SK-MEL-5 (cell line): ENCODE measurements at regions not wholly inside any gene's neighbourhood (a gene's known extent, or its start where the extent isn't known, plus 50 kb on each side); places are given as distances from the start of the nearest gene placed in this dataset.

Experiments used
- DNase-seq: peaks from one replicate; pipeline ENCODE4 v3.0.0-alpha.2; 2016; ENCODE audit warnings: low read depth, low spot score
- in situ Hi-C: cut with HindIII; loops from 2 replicates; pipeline ENCODE4 v1.10.0; 2016; ENCODE audit warnings: low sequenced_read_pairs, high pct_unique_total_duplicates, low pct_unique_long_range_greater_than_20kb
- small RNA-seq, 2 experiments: library from RNA; depleted of rRNA; stranded (forward); fragments of <200 nt; gene quantifications; one replicate each; pipeline ENCODE3, GENCODE V24; 2014

DNA sequence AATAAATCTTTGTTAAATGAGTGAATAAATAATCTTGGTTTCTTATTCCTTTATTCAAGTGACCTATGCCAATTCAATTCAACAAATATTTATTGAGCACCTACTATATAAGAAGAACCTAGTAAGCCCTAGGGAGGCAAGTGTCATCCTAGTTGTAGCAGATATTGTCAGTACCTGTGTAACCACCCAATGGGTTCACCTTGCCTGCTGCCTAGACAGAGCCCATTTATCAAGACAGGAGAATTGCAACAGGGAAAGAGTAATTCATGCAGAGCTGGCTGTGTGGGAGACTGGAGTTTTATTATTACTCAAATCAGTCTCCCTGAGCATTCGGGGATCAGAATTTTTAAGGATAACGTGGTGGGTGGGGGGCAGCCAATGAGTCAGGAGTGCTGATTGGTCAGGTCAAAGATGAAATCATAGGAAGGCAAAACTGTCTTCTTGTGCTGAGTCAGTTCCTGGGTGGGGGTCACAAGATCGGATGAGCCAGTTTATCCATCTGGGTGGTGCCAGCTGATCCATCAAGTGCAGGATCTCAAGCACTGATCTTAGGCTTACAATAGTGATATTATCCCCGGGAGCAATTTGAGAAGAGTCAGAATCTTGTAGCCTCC lies 53.8 kb upstream of the KCNA3 start:
- no peak for DNase-seq
- in situ Hi-C loops = no loop called here

DNA sequence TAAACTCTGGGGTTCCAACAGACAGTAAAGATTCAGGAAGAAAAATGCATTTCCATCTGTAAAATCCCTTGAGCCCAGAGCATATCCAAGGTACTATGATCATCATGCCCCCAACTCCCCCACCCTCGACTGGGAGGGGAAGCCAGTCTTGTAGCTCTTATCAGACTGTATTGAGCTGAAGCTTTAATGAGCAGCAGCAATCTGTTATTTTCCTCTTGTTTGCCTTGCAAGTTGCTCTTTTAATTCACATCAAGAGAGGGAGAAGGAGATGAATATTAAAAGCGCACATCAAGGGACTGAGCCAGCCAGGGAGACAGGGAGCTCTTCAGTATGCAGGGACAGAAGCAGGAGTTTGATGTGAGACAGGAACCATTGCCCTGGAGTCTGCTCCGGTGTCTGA lies 52.5 kb upstream of the KCNA3 start:
- in situ Hi-C loops = no loop called here

DNA sequence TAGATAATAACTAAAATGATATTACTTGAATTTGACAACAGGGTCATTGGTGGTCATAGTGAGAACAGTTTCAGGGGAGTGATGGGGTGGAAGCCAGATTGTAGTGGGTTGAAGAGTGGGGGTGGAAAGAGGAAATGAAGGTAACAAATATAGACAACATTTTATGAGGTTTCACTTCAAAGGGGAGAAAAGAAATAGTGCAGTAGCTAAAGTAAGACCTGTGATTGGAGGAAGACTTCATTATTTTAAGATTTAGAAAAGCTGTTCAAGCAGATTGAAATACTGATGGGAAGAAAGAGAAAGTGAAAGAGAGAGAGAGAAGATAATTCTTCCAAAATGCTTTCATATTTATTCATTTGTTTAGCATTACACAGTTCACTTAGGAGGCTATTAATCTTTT lies 52.0 kb upstream of the KCNA3 start:
- DNase-seq = no peak
- in situ Hi-C loops = no loop called here

More for the DNA sequence above, 52.5 kb upstream of the KCNA3 start:
- no peak for DNase-seq

Small RNAs in the stretch of these regions (small RNA-seq; reads per million reads assigned to genes)
- 0 reads per million in 2 experiments for gene RF00019
